HepG2 (cell line): ENCODE measurements at regions not wholly inside any gene's neighbourhood (a gene's known extent, or its start where the extent isn't known, plus 50 kb on each side); places are given as distances from the start of the nearest gene placed in this dataset.

Experiments used
- ATAC-seq: fragments of 200-7000 bp; cut with Tn5 transposase; 3 replicates; pipeline ENCODE4 v1.9.1; 2020; ENCODE audit warnings: mild to moderate bottlenecking, moderate library complexity
- BruUV-seq: library from RNA; stranded (reverse); fragments of 400-500 nt; replicated peaks from 2 replicates; lab custom pipeline; 2021; lab: Mats Ljungman, UMichigan
- CTCF ChIA-PET: fragments of 300-600 bp; formaldehyde crosslinking; extraction: SDS; loops from one replicate; lab custom pipeline; 2021; ENCODE audit warnings: low total read pairs, inconsistent platforms, low intra/inter-chr PET ratio; lab: Yijun Ruan, JAX
- POLR2A ChIA-PET: fragments of 350-600 bp; sonication (Branson Sonifier 250); formaldehyde crosslinking; loops from one replicate; lab custom pipeline; 2020; ENCODE audit warnings: antibody characterized with exemption, inconsistent platforms; lab: Yijun Ruan, JAX
- DNase-seq: peaks from one replicate; pipeline ENCODE4 v3.0.0-alpha.2; 2015; ENCODE audit warnings: low spot score
- FAIRE-seq: peaks from 3 replicates; lab custom pipeline; 2011; peaks lifted over from hg19 to GRCh38; lab: Jason Lieb, UNC
- H2AFZ ChIP-seq: one replicate; pipeline ENCODE4 v1.6.1; 2011; ENCODE audit warnings: low read length, inconsistent platforms
- H3K27ac ChIP-seq: fragments of 300-600 bp; 3 replicates; pipeline ENCODE4 v1.8.0; 2011; ENCODE audit warnings: mixed run types, mild to moderate bottlenecking, mixed read lengths, low read length, inconsistent platforms; ENCODE audit not compliant: insufficient read depth; ENCODE audit errors: extremely low read length
- H3K27me3 ChIP-seq, 2 experiments: fragments of 200-600 bp in 1 of 2; 2 replicates in 1 of 2; 3 replicates in 1 of 2; pipeline versions ENCODE4 v1.6.0 to v1.8.0; 2011; ENCODE audit warnings: low read length in 2 of 2, mild to moderate bottlenecking in 2 of 2, moderate library complexity in 2 of 2, inconsistent platforms in 1 of 2; ENCODE audit not compliant: insufficient read depth in 2 of 2, control insufficient read depth in 1 of 2
- H3K36me3 ChIP-seq, 2 experiments: fragments of 200-600 bp in 1 of 2; replicated peaks in 1 of 2; 2 replicates in 1 of 2; 3 replicates in 1 of 2; pipeline versions ENCODE4 v1.5.1 to v1.8.0; 2011; ENCODE audit warnings: low read length in 2 of 2, inconsistent platforms in 1 of 2; ENCODE audit not compliant: insufficient read depth in 2 of 2, control insufficient read depth in 1 of 2
- H3K4me1 ChIP-seq: 2 replicates; pipeline ENCODE4 v1.5.1; 2012; ENCODE audit warnings: low read length, inconsistent platforms; ENCODE audit not compliant: insufficient read depth
- H3K4me2 ChIP-seq: 2 replicates; pipeline ENCODE4 v1.6.0; 2011; ENCODE audit warnings: low read depth, low read length, inconsistent platforms
- H3K4me3 ChIP-seq, 3 experiments: fragments of 200-600 bp in 1 of 3; sonication (generic), shearing (Covaris generic) in 1 of 3; replicated peaks in 1 of 3; 2 replicates each; pipeline ENCODE4 v1.5.1; 2011 to 2016; ENCODE audit warnings: low read length in 3 of 3, inconsistent platforms in 2 of 3, low read depth in 2 of 3, mild to moderate bottlenecking in 2 of 3, control low read depth in 1 of 3, mixed read lengths in 1 of 3; ENCODE audit not compliant: insufficient read depth in 1 of 3
- H3K79me2 ChIP-seq: one replicate; pipeline ENCODE4 v1.6.1; 2011; ENCODE audit warnings: low read length, inconsistent platforms; ENCODE audit not compliant: insufficient read depth
- H3K9ac ChIP-seq: 2 replicates; pipeline ENCODE4 v1.6.0; 2011; ENCODE audit warnings: mild to moderate bottlenecking, low read depth, low read length, inconsistent platforms; ENCODE audit not compliant: insufficient read depth
- H3K9me3 ChIP-seq: 2 replicates; pipeline ENCODE4 v1.5.1; 2012; ENCODE audit warnings: mild to moderate bottlenecking, low read length
- H4K20me1 ChIP-seq: 2 replicates; pipeline ENCODE4 v1.6.0; 2011; ENCODE audit warnings: inconsistent platforms, mild to moderate bottlenecking, low read length, moderate library complexity; ENCODE audit not compliant: insufficient read depth
- AGO2 ChIP-seq: fragments of 200-400 bp; formaldehyde crosslinking; optimal IDR thresholded peaks from 2 replicates; pipeline ENCODE3; 2017; ENCODE audit warnings: mild to moderate bottlenecking, low read depth, low read length, moderate library complexity
- GRHL1 ChIP-seq: sonication (generic); formaldehyde crosslinking; conservative IDR thresholded peaks from 2 replicates; pipeline ENCODE4 v1.8.0; 2022; ENCODE audit warnings: missing genetic modification reagents
- MNT ChIP-seq: fragments of 450-650 bp; IDR thresholded peaks from 2 replicates; pipeline ENCODE4 v1.6.1; 2016
- POGK ChIP-seq: sonication (generic); formaldehyde crosslinking; conservative IDR thresholded peaks from 2 replicates; pipeline ENCODE4 v1.8.0; 2022; ENCODE audit warnings: mild to moderate bottlenecking, moderate library complexity, missing genetic modification reagents
- ZNF101 ChIP-seq: sonication (generic); formaldehyde crosslinking; IDR thresholded peaks from 2 replicates; pipeline ENCODE4 v1.4.0; 2020; ENCODE audit warnings: mild to moderate bottlenecking, low read depth, missing genetic modification reagents, borderline replicate concordance
- ZNF562 ChIP-seq: sonication (generic); formaldehyde crosslinking; IDR thresholded peaks from 2 replicates; pipeline ENCODE4 v1.8.0; 2022; ENCODE audit warnings: missing genetic modification reagents, borderline replicate concordance
- ZNF709 ChIP-seq: sonication (generic); formaldehyde crosslinking; IDR thresholded peaks from 2 replicates; pipeline ENCODE4 v1.5.0; 2020; ENCODE audit warnings: mild to moderate bottlenecking, missing genetic modification reagents
- WGBS: methylation state at CpG from one replicate; pipeline ENCODE4 v1.1.6; 2017; ENCODE audit warnings: low lambda C conversion rate; 5-methylcytosine and 5-hydroxymethylcytosine counted together
- in situ Hi-C: cut with HindIII; loops from 2 replicates; pipeline ENCODE4 v1.10.0; 2017; ENCODE audit warnings: low pct_unique_long_range_greater_than_20kb; ENCODE audit not compliant: extremely low pct_ligation_motif_present
- intact Hi-C: fragments of 100-400 bp; cut with micrococcal nuclease; formaldehyde crosslinking; loops from one replicate; pipeline ENCODE4 v1.10.0; 2022; ENCODE audit not compliant: unreplicated experiment

GRCh38 chr6:80477591-80477990, 371.1 kb downstream of the BCKDHB start:
- ChIA-PET POLR2A (no interaction called here), CTCF (no interaction called here)
- in situ Hi-C loops, result no loop called here
- no peak for DNase-seq
- Histone ChIP-seq H3K27me3 (no peaks in the 10 kb centered on the region), H3K9me3 (no peaks in the 10 kb centered on the region), H3K4me1 (peaks cover 7% of the 10 kb centered on the region; the same call in 1 of the 2 replicates), H3K27ac (no peak overlapping the region), H2AFZ (no peak overlapping the region), H3K4me2 (no peak overlapping the region), H3K36me3 (no peaks in the 10 kb centered on the region), H3K4me3 (no peak overlapping the region), H3K79me2 (no peaks in the 10 kb centered on the region), H3K9ac (no peak overlapping the region), H4K20me1 (no peaks in the 10 kb centered on the region)
- WGBS, result 4% methylated on average over 3 of the region's 3 CpGs
- no peak for FAIRE-seq
- BruUV-seq, result no TSS peak
- ATAC-seq, result no peak
- TF ChIP-seq POGK, result no peak
- TF ChIP-seq ZNF101 (CRISPR knock-in tag), result no peak
- TF ChIP-seq GRHL1, result no peak
- 0 out of 2 replicates have a peak, but pooled peaks have one; percentile 23 for TF ChIP-seq MNT
- TF ChIP-seq AGO2, result no peak
- no peak for TF ChIP-seq ZNF709 (CRISPR knock-in tag)
- no peak for TF ChIP-seq ZNF562 (CRISPR knock-in tag)
- intact Hi-C loops, result loop anchor here (10.0 kb wide), 1 partner anchor 143 kb away; no protein-coding TSS in a partner anchor
